GM12865 (cell line): ENCODE measurements at regions not wholly inside any gene's neighbourhood (a gene's known extent, or its start where the extent isn't known, plus 50 kb on each side); places are given as distances from the start of the nearest gene placed in this dataset.
"Not testable (repeated sequence)": the region's sequence is repeated elsewhere in the genome, so short reads cannot be mapped to it uniquely, and the experiment has no call there.

Source experiments
- DNase-seq: peaks from one replicate; pipeline ENCODE4 v3.0.0; 2010; ENCODE audit warnings: low read depth
- H3K4me3 ChIP-seq: 2 replicates; pipeline ENCODE4 v1.5.1; 2011; ENCODE audit warnings: mild to moderate bottlenecking, low read depth, low read length, control low read depth
- TF ChIP-seq, protein P1 (sequence below): IDR thresholded peaks from 2 replicates; pipeline ENCODE4 v1.5.1; 2011; ENCODE audit warnings: low read length, control low read depth, low read depth, inconsistent platforms; ENCODE audit not compliant: insufficient read depth; ENCODE audit errors: missing control alignments

DNA sequence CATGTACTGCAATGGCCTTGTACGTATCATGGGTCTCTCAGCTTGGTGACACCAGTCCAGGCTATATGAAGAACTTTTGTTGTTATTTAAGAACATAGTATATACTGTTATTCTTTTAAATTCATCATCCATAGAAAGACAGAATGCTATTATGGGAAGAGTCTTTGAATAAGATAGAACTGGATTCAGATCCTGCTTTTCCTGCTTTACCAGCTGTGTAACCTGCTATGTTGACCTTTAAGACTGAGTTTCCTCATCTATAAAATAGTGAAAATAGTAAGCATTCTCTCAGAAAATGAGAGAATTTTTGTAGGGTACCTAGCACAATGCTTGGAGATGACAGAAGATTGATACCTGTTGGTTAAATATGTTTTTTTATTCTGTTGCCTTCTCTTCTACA, 204.1 kb upstream of the TBL1XR1 start:
- TF ChIP-seq, protein P1, sequence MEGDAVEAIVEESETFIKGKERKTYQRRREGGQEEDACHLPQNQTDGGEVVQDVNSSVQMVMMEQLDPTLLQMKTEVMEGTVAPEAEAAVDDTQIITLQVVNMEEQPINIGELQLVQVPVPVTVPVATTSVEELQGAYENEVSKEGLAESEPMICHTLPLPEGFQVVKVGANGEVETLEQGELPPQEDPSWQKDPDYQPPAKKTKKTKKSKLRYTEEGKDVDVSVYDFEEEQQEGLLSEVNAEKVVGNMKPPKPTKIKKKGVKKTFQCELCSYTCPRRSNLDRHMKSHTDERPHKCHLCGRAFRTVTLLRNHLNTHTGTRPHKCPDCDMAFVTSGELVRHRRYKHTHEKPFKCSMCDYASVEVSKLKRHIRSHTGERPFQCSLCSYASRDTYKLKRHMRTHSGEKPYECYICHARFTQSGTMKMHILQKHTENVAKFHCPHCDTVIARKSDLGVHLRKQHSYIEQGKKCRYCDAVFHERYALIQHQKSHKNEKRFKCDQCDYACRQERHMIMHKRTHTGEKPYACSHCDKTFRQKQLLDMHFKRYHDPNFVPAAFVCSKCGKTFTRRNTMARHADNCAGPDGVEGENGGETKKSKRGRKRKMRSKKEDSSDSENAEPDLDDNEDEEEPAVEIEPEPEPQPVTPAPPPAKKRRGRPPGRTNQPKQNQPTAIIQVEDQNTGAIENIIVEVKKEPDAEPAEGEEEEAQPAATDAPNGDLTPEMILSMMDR = no peak
- no peak overlapping the region for H3K4me3 ChIP-seq
- no peak for DNase-seq

DNA sequence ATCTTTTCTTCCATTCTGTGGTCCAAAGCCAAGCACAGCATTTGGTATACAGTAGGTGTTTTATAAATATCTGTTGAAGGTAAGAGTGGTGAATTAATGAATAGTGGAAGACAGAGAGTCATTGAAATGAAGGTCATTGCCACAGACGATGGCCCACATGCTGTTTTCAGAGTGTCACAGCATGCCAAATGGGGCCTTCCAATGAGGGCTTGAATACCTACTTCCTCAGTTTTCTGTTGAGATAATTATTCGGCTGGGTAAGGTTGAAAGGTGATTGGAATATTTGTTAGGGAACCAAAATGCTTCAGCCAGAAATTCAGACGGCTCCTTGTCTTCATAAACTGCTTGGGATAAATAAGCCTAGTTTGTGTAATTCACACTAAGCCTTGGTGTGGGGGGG, 205.3 kb upstream of the TBL1XR1 start:
- TF ChIP-seq, protein P1 = no peak
- H3K4me3 ChIP-seq = no peak overlapping the region
- DNase-seq = no peak

DNA sequence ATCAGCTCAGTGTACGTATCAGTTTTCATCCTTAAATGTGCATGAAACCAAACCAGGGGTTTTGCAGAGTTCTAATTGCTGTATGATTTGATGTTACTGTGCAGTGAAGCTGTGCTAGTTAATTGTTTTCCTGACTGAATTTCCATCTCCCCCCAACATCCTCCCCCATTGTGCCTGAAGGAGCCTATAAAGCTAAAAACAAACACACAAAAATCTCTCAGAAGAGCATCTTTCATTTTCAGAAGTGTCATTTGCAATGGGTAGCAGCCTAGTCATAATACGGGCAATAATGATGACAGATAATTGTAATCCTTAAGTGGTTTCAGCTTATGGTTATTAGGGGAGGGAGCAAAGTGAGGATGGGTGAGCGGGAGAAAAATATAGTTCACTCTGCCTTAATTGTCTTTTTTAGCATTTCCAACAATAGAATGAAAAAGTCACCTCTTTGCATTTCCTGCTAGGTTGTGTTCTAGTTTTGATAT, 207.9 kb upstream of the TBL1XR1 start:
- TF ChIP-seq, protein P1 = no peak
- no peak overlapping the region for H3K4me3 ChIP-seq
- peak; percentile 14 for DNase-seq

DNA sequence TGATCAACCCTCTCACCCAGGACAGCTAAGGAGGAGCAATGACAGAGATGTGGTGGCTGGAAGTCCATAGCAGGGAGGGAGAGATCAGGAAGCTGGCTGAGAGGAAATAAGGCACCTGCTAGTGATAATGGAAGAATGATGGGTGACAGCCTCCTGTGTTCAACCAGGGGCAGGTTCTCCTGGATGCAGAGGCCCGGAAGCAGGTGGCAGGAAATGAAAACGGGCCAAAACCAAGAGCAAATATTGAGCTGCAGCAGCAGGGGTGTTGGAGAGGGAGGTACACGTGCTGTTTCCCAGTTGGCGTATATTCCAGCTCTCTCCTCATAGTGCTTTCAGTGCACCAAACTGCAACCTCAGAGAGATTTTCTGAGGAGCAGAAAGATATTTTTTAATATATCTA, 213.4 kb upstream of the TBL1XR1 start:
- H3K4me3 ChIP-seq = no peak overlapping the region
- DNase-seq = peak; percentile 11

DNA sequence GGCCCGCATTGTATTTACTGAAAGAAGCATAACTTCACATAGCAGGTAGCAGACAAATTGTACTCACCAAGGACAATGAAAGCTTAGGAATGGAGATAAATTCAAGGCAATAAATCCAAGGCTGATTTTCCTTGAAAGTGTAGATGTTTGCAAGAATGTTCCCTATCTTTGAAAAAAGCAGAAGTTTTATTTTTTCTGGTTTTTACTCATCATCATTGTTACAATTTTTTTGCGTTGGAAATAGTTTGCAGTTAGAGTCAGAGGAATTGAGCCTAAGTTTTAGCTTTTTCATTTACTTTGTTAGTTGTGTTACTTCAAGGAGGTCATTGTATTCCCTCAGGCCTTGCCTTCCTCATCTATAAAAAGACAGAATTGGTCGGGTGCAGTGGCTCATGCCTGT, 213.9 kb upstream of the TBL1XR1 start:
- DNase-seq = no peak
- TF ChIP-seq, protein P1 = no peak
- no peak overlapping the region for H3K4me3 ChIP-seq

More for the DNA sequence above, 213.4 kb upstream of the TBL1XR1 start:
- TF ChIP-seq, protein P1 = no peak

DNA sequence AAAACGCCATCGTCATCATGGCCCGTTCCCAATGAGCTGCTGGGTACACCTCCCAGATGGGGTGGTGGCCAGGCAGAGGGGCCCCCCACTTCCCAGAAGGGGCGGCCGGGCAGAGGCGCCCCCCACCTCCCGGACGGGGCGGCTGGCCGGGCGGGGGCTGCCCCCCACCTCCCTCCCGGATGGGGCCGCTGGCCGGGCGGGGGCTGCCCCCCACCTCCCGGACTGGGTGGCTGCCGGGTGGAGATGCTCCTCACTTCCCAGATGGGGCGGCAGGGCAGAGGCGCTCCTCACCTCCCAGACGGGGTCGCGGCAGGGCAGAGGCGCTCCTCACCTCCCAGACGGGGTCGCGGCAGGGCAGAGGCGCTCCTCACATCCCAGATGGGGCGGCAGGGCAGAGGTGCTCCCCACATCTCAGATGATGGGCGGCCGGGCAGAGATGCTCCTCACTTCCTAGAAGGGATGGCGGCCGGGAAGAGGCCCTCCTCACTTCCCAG, 215.4 kb upstream of the TBL1XR1 start:
- H3K4me3 ChIP-seq, DNase-seq: not testable (repeated sequence)

DNA sequence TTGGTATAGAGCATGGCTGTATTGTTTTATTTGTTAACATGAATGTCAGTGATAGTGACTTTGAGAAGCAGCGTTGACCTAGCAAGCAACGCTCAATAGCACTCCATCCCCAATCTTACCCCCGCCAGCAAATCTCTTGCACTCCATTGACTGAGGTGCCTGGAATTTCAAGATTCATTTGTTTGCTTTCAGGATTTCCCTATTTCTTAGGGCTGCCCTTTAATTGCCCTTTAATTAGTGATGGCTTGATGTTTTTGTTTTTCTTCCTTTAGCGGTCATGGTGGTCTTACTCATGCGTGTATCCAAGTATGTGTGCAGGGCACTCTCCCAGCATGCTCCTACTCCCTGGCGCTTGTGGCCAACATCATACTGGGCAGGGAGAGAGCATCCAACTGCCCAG, 216.8 kb upstream of the TBL1XR1 start:
- DNase-seq = no peak
- TF ChIP-seq, protein P1 = no peak
- H3K4me3 ChIP-seq = no peak overlapping the region
